ENCODE measurements at regions not wholly inside any gene's neighbourhood (a gene's known extent, or its start where the extent isn't known, plus 50 kb on each side); places are given as distances from the start of the nearest gene placed in this dataset.

DNA sequence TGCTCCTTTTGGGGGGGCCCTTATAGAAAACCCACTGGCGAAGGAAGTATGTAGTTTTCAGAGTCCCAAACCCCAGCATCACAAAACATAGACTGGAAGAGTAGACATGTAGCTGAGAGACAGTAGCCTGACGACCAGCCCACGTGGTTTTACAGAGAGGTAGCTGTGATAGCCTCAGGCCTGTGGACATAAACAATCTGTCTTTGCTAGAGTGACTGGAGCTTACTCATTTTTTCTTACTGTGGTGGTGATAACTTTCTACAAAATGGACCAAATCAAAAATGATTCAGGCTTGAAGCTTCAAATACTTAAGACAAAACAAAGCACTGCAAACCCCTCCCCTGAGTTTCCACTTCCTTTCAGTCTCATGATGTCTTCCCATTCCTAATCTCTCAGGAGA, 497.0 kb downstream of the RWDD3 start:
- Histone ChIP-seq H3K9ac (ENCODE audit: insufficient read depth, low read depth, low read length) (no peak overlapping the region), H3K9me3 (ENCODE audit: low read length) (no peaks in the 10 kb centered on the region), H3K27me3 (ENCODE audit: control insufficient read depth in 1 of 2, insufficient read depth in 2 of 2, low read length in 2 of 2) (no peaks in the 10 kb centered on the region), H3K36me3 (replicated peaks in 1 of 2; ENCODE audit: control insufficient read depth in 1 of 2, insufficient read depth in 2 of 2, low read length in 2 of 2) (no peaks in the 10 kb centered on the region), H3K4me2 (ENCODE audit: low read depth, low read length) (no peak overlapping the region), H3K4me1 (ENCODE audit: insufficient read depth, low read length) (no peaks in the 10 kb centered on the region), H3K79me2 (ENCODE audit: insufficient read depth, low read length) (no peaks in the 10 kb centered on the region), H3K27ac (ENCODE audit: extremely low read length, insufficient read depth, low read length) (no peak overlapping the region), H2AFZ (ENCODE audit: low read length) (no peak overlapping the region), H4K20me1 (ENCODE audit: insufficient read depth, low read length) (no peaks in the 10 kb centered on the region), H3K4me3 (replicated peaks in 1 of 3; ENCODE audit: insufficient read depth in 1 of 3, low read depth in 2 of 3, low read length in 3 of 3) (no peak overlapping the region)
- ATAC-seq (no peak), FAIRE-seq (no peak), DNase-seq (ENCODE audit: low spot score) (no peak)
- in situ Hi-C loops (cut with HindIII; ENCODE audit: extremely low pct_ligation_motif_present, low pct_unique_long_range_greater_than_20kb): no loop called here
- POLR2A ChIA-PET: no interaction called here
- CTCF ChIA-PET (ENCODE audit: low intra/inter-chr PET ratio, low total read pairs): no interaction called here
- TF ChIP-seq DMAP1 (CRISPR knock-in tag; IDR thresholded peaks at IDR 0.05): no peak
- intact Hi-C loops (cut with micrococcal nuclease; ENCODE audit: unreplicated experiment): no loop called here
- no TSS peak for BruUV-seq (replicated peaks)
- WGBS (ENCODE audit: low lambda C conversion rate): 0% methylated on average over 3 of the region's 3 CpGs

DNA sequence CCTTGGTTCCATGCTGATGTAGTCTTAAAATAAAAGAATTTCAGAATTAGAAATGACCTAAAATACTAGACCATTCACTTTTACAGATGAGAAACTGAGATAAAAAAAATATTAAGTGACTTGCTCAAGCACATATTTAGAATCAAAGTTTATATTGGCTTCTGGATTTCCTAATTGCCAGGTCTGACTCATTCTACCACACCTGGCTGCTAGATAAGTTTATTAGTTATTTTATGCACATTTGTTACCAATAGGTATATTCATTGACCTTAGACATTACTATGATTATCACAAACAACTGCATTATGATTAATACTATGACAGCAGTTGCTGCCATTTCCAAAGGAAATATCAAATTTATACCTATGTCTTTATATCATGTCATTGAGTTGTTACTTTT, 497.5 kb downstream of the RWDD3 start:
- H4K20me1 ChIP-seq (ENCODE audit: insufficient read depth, low read length): no peaks in the 10 kb centered on the region
- no peaks in the 10 kb centered on the region for H3K9me3 ChIP-seq (ENCODE audit: low read length)
- no peaks in the 10 kb centered on the region for H3K27me3 ChIP-seq (ENCODE audit: control insufficient read depth in 1 of 2, insufficient read depth in 2 of 2, low read length in 2 of 2)
- DNase-seq (ENCODE audit: low spot score): no peak
- in situ Hi-C loops (cut with HindIII; ENCODE audit: extremely low pct_ligation_motif_present, low pct_unique_long_range_greater_than_20kb) (no loop called here), intact Hi-C loops (cut with micrococcal nuclease; ENCODE audit: unreplicated experiment) (no loop called here)
- ChIA-PET CTCF (ENCODE audit: low intra/inter-chr PET ratio, low total read pairs) (no interaction called here), POLR2A (no interaction called here)
- BruUV-seq (replicated peaks): no TSS peak
- no peak overlapping the region for H2AFZ ChIP-seq (ENCODE audit: low read length)
- no peak for TF ChIP-seq ZNF839 (CRISPR knock-in tag; IDR thresholded peaks at IDR 0.05; ENCODE audit: borderline replicate concordance)
- TF ChIP-seq, protein P1, sequence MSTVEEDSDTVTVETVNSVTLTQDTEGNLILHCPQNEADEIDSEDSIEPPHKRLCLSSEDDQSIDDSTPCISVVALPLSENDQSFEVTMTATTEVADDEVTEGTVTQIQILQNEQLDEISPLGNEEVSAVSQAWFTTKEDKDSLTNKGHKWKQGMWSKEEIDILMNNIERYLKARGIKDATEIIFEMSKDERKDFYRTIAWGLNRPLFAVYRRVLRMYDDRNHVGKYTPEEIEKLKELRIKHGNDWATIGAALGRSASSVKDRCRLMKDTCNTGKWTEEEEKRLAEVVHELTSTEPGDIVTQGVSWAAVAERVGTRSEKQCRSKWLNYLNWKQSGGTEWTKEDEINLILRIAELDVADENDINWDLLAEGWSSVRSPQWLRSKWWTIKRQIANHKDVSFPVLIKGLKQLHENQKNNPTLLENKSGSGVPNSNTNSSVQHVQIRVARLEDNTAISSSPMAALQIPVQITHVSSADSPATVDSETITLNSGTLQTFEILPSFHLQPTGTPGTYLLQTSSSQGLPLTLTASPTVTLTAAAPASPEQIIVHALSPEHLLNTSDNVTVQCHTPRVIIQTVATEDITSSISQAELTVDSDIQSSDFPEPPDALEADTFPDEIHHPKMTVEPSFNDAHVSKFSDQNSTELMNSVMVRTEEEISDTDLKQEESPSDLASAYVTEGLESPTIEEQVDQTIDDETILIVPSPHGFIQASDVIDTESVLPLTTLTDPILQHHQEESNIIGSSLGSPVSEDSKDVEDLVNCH (CRISPR knock-in tag; IDR thresholded peaks at IDR 0.05): no peak
- TF ChIP-seq ZNF354B (CRISPR knock-in tag; IDR thresholded peaks at IDR 0.05): no peak
- TF ChIP-seq SALL2 (CRISPR knock-in tag; IDR thresholded peaks at IDR 0.05): no peak
- no peak for TF ChIP-seq POLR2A (IDR thresholded peaks at IDR 0.05; ENCODE audit: insufficient read depth in 1 of 2, low read depth in 2 of 2, low read length in 2 of 2)
- no peak for TF ChIP-seq ZNF20 (CRISPR knock-in tag; IDR thresholded peaks at IDR 0.05)
- TF ChIP-seq ZNF343 (CRISPR knock-in tag; IDR thresholded peaks at IDR 0.05): no peak
- no peak for TF ChIP-seq ZNF430 (CRISPR knock-in tag; IDR thresholded peaks at IDR 0.05)
- TF ChIP-seq FOSL1 (CRISPR knock-in tag; IDR thresholded peaks at IDR 0.05; ENCODE audit: borderline replicate concordance): no peak
- no peak for TF ChIP-seq ZNF180 (CRISPR knock-in tag; IDR thresholded peaks at IDR 0.05; ENCODE audit: borderline replicate concordance, low read depth)
- no peak for TF ChIP-seq ZNF547 (CRISPR knock-in tag; IDR thresholded peaks at IDR 0.05)
- TF ChIP-seq SMC3 (IDR thresholded peaks at IDR 0.05; ENCODE audit: low read length): no peak
- no peak for TF ChIP-seq POLR2AphosphoS5 (IDR thresholded peaks at IDR 0.05; ENCODE audit: low read depth, low read length)
- TF ChIP-seq, protein P2, sequence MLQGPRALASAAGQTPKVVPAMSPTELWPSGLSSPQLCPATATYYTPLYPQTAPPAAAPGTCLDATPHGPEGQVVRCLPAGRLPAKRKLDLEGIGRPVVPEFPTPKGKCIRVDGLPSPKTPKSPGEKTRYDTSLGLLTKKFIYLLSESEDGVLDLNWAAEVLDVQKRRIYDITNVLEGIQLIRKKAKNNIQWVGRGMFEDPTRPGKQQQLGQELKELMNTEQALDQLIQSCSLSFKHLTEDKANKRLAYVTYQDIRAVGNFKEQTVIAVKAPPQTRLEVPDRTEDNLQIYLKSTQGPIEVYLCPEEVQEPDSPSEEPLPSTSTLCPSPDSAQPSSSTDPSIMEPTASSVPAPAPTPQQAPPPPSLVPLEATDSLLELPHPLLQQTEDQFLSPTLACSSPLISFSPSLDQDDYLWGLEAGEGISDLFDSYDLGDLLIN (CRISPR knock-in tag; IDR thresholded peaks at IDR 0.05; ENCODE audit: borderline replicate concordance): no peak
- no peak for TF ChIP-seq NR2F6 (IDR thresholded peaks at IDR 0.05)
- no peak for TF ChIP-seq NR2F6 (CRISPR knock-in tag; IDR thresholded peaks at IDR 0.05)
- no peak for TF ChIP-seq SETDB1 (CRISPR knock-in tag; IDR thresholded peaks at IDR 0.05; ENCODE audit: borderline replicate concordance)
- TF ChIP-seq RFXANK (CRISPR knock-in tag; IDR thresholded peaks at IDR 0.05): no peak
- H3K79me2 ChIP-seq (ENCODE audit: insufficient read depth, low read length): no peaks in the 10 kb centered on the region
- H3K36me3 ChIP-seq (replicated peaks in 1 of 2; ENCODE audit: control insufficient read depth in 1 of 2, insufficient read depth in 2 of 2, low read length in 2 of 2): no peaks in the 10 kb centered on the region
- no peak overlapping the region for H3K4me3 ChIP-seq (replicated peaks in 1 of 3; ENCODE audit: insufficient read depth in 1 of 3, low read depth in 2 of 3, low read length in 3 of 3)
- H3K4me2 ChIP-seq (ENCODE audit: low read depth, low read length): no peak overlapping the region
- no peak overlapping the region for H3K27ac ChIP-seq (ENCODE audit: extremely low read length, insufficient read depth, low read length)
- H3K4me1 ChIP-seq (ENCODE audit: insufficient read depth, low read length): no peaks in the 10 kb centered on the region
- no peak for ATAC-seq
- FAIRE-seq: no peak
- no peak overlapping the region for H3K9ac ChIP-seq (ENCODE audit: insufficient read depth, low read depth, low read length)
